GM23248 (cell line): ENCODE measurements at regions not wholly inside any gene's neighbourhood (a gene's known extent, or its start where the extent isn't known, plus 50 kb on each side); places are given as distances from the start of the nearest gene placed in this dataset.

Experiments used
- EZH2 ChIP-seq: fragments of 200-600 bp; sonication (generic); IDR thresholded peaks from 2 replicates; pipeline ENCODE4 v1.6.1; 2018; ENCODE audit warnings: antibody characterized with exemption, mild to moderate bottlenecking; ENCODE audit not compliant: insufficient read depth, poor library complexity, severe bottlenecking
- EZH2phosphoT487 ChIP-seq: fragments of 200-600 bp; sonication (generic); IDR thresholded peaks from 2 replicates; pipeline ENCODE4 v1.6.1; 2018; ENCODE audit warnings: antibody characterized with exemption, moderate library complexity, mild to moderate bottlenecking, low read depth; ENCODE audit not compliant: insufficient read depth

DNA sequence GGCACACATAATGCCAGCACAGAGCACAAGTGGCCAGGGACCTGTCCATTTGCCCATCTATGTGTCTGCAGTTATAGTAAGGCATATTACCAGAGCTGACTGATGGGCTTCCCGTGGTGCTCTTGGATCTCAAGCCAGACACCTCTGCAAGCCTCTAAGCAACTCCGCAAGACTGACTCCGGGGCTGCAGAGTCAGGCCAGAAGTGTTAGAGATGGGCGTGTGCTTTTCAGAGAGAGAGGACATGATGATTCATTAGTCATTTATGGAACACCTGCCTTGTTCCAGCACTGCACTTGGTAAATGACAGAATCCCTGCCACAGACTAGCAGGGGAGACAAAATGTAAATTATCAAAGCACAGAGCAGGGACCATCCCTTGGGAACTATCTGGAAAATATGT, 559.0 kb downstream of the PDCD6IP start:
- TF ChIP-seq EZH2 (no peak), EZH2phosphoT487 (no peak)
